Superior temporal gyrus (tissue), 1 donor: ENCODE measurements at regions not wholly inside any gene's neighbourhood (a gene's known extent, or its start where the extent isn't known, plus 50 kb on each side); places are given as distances from the start of the nearest gene placed in this dataset.

ENCODE experiments used
- DNase-seq: peaks from one replicate; pipeline ENCODE4 v3.0.0-alpha.2; 2016; ENCODE audit errors: extremely low spot score

GRCh38 chr3:72212396-72212795 is 427.4 kb upstream of the PROK2 start:
- no peak for DNase-seq

DNA sequence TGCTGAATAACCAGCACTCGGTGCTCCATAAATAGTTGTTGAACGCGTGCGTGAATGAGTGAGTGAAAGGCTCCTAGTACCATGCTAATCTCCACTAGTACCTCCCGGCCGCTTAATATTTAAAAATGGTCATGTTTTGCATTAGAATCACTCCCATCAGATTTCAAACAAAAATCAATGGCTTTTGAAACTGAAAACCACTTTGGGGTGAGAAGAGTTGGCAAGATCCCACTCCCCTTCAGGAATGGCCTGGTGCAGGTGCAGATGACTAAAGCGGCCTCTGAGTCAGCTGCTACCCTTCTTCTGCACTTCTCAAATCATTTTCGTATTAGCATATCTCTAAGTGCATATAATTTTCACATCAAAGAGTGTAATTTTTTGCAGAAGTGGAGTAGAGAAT is 425.3 kb upstream of the PROK2 start:
- no peak for DNase-seq

- no peak for DNase-seq
Observed at GRCh38 chr3:72205297-72205826, 420.4 kb upstream of the PROK2 start.

DNA sequence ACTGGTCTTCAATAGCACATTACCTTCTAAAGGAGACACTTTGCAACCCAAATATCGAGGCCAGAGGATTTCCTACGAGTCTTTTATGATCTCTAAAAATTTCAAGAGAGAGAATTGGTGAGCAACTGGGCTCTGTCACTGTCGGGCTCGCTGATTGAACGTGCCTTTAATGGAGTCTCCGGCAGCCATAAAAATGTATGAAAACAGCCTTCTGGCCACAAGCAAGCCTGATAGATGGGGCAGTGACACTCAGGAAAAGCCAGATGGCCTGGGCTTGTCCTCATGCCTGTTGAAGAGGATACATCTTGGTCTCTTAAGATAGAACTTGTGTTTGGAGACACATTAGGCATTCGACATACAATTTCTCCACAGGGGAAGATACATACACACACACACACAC is 419.5 kb upstream of the PROK2 start:
- DNase-seq = no peak

DNA sequence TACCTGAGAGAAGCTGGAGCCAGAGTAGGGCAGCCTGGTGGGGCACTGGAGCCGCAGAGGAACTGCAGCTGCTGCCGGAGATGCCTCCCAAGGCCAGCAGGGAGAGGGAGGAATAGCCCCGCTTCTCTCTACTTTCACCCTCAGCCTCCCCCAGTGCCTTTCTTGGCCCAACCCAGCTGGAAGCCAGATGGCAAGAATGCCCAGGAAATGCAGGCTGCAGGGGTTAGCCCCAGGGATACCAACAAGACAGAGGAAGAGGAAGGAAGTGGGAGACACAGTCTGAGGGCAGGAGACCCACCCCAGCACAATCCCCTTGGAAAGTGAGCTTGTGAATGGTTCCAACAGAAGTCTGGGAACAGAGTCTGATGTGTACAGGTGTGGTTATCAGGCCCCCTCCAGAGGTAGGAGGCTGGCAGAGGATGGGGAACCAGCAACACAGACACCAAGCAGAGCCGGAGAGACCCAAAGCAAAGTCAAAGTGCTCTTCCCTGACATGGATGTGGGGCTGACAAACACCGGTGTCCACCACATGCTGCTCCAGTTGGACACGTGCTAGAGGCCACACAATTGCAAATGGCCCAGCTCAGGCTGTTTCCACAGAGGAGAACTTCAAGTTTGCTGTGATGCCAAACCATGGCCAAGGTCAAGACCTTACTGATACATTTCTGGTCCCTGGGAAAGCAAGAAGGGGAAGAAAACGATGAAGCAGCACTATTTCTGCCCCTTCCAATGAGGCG is 418.8 kb upstream of the PROK2 start:
- no peak for DNase-seq

GRCh38 chr3:72203105-72203504 is 418.2 kb upstream of the PROK2 start:
- no peak for DNase-seq

GRCh38 chr3:72200332-72200731 is 415.4 kb upstream of the PROK2 start:
- DNase-seq = no peak

DNA sequence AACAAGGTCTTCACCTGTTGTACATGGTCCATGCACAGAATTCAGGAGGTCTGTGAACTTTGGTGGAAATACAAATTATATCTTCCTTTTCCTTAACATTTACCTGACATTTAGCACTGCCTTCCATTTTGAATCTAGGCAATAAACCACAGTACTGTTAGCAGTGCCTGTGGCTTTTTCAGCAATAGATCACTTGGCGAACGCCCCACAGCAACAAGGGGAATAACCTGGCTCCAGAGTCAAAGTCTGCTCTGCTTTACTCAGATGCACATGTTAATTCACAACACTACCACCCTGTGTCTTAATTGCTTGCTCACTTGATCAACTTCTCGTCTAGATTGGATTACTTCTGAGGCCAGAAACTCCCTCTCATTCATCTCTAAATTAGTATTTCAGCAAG is 414.6 kb upstream of the PROK2 start:
- DNase-seq = no peak

GRCh38 chr3:72196377-72196929 is 411.5 kb upstream of the PROK2 start:
- no peak for DNase-seq

DNA sequence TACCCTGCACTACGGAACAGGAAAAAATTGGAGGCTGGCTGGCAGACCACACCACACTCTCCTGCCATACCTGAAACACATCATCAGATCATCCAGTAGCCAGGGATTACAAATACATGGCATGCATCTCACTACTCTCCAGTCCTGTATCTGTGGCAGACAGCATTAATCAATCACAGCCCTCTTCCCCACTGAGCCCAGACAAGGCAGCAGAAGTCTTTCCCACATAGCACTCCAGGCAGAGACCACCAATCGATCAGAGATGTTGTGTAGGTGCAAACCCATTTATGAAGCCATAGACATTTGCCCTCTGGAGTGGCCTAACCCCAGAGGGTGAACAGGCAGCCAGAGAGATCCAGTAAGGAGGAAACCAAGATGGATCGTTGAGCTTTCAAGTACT is 410.9 kb upstream of the PROK2 start:
- no peak for DNase-seq

GRCh38 chr3:72194458-72194857 is 409.5 kb upstream of the PROK2 start:
- no peak for DNase-seq

DNA sequence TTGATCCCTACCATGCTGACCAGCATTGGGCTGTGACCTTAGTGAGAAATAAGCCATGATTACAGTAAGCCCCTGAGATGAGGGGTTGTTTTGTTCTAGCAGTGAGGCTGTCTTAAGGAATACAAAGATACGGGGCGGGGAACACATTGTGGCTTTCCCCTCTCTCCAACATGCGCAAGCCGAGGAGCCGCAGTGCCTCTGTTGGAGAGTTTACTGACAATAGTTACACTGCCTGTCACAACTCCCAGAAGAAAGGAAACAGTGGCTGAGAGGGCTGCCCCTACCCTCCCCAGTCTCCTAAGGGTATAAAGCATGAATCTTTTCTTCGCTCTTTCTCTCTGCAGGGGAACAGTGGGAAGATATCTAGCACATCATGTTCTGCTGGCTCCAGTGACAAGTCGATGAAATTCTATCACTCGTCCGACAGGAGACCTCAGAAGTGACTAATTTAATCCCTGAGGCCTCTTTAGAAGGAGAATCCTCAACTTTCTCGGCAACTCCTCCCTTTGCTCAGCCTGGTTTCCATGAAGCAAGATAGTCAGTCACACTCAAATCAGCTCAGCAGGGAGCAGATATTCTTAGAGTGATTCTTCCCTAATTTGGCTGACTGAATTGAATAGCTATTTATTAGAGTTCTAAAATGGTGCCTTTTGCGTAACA is 409.0 kb upstream of the PROK2 start:
- no peak for DNase-seq

- DNase-seq = no peak
Observed at GRCh38 chr3:72192572-72192971, 407.6 kb upstream of the PROK2 start.

GRCh38 chr3:72191209-72191960 is 406.4 kb upstream of the PROK2 start:
- no peak for DNase-seq

GRCh38 chr3:72190050-72190449 is 405.1 kb upstream of the PROK2 start:
- no peak for DNase-seq

- DNase-seq = peak; percentile 62
Observed at GRCh38 chr3:72189339-72189738, 404.4 kb upstream of the PROK2 start.

- no peak for DNase-seq
Observed at GRCh38 chr3:72188536-72188935, 403.6 kb upstream of the PROK2 start.

DNA sequence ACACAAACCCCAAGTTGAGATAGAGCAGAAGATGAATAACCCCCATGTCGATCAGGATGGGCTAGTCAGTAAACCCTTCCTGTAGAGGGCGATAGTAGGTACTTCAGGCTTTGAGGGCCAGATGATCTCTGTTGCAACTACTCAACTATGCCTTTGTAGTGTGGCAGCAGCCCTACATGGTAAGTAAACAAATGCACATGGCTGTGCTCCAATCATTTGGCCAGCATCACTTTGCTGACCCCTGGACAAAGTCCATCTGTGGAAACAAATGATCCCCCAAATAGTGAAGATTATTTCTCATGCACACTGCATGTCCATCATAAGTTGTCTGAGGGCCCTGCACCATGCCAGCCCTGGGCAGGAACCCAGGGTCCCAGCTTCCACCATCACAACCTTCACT is 402.2 kb upstream of the PROK2 start:
- no peak for DNase-seq

DNA sequence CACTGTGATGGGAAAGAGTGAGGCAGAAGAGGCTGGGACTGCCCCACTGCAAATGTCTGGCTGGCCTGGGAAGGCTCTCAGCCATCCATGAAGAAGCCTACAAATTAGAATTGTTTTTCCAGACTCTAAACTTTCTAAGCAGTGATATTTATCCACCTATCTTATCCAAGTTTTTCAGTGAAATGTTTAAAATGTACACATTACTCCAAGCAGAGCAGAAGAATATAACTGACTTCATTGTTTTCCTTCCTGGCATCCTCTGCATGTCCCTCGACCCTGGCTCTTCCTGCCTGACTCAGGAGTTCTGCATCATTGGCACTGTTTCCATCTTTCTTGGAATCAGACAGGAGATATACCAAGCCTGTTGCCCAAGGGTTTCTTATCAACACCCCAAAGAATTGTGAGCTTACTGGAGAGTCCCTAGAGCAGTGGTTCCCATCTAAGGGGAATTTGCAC is 401.5 kb upstream of the PROK2 start:
- DNase-seq = no peak

- no peak for DNase-seq
Observed at GRCh38 chr3:72185549-72186399, 400.8 kb upstream of the PROK2 start.

GRCh38 chr3:72183489-72183888 is 398.5 kb upstream of the PROK2 start:
- DNase-seq = no peak
